ENCODE measurements at regions not wholly inside any gene's neighbourhood (a gene's known extent, or its start where the extent isn't known, plus 50 kb on each side); places are given as distances from the start of the nearest gene placed in this dataset.

GRCh38 chr11:90753546-90753945 is 530.7 kb upstream of the CHORDC1 start:
- no peak overlapping the region for H3K27ac ChIP-seq (ENCODE audit: low read depth in 1 of 2, low read length in 2 of 2)
- peaks cover 0 to 6% (median 3%) of the 10 kb centered on the region in 7 donors for H3K9me3 Mint-ChIP-seq

GRCh38 chr11:90747057-90747456 is 524.2 kb upstream of the CHORDC1 start:
- no peak overlapping the region for H3K27ac ChIP-seq (ENCODE audit: low read depth in 1 of 2, low read length in 2 of 2)
- H3K4me3 ChIP-seq (replicated peaks in 1 of 3; ENCODE audit: low read depth in 2 of 3, low read length in 3 of 3): no peak overlapping the region
- no peaks in the 10 kb centered on the region for H4K20me1 ChIP-seq (ENCODE audit: insufficient read depth, low read length)
- no peaks in the 10 kb centered on the region for H3K4me1 ChIP-seq (ENCODE audit: control insufficient read depth in 1 of 2, insufficient read depth in 2 of 2, low read length in 2 of 2)
- H3K27me3 ChIP-seq (ENCODE audit: control insufficient read depth in 2 of 2, insufficient read depth in 2 of 2, low read length in 2 of 2): no peaks in the 10 kb centered on the region
- H3K9me3 ChIP-seq (replicated peaks in 1 of 2; ENCODE audit: control insufficient read depth in 1 of 2, insufficient read depth in 1 of 2, low read length in 2 of 2): peaks cover 12 to 13% of the 10 kb centered on the region in 2 donors
- no peak overlapping the region for H3K4me3 Mint-ChIP-seq
- no peaks in the 10 kb centered on the region for H3K4me1 Mint-ChIP-seq
- no peaks in the 10 kb centered on the region for H3K27me3 Mint-ChIP-seq (ENCODE audit: low read depth in 3 of 3)
- no peak for TF ChIP-seq CTCF (IDR thresholded peaks at IDR 0.05)
- H3K4me2 ChIP-seq (replicated peaks; ENCODE audit: extremely low read depth, low read length, poor library complexity, severe bottlenecking): no peak overlapping the region
- no peaks in the 10 kb centered on the region for H3K36me3 ChIP-seq (replicated peaks in 1 of 2; ENCODE audit: control insufficient read depth in 1 of 2, insufficient read depth in 2 of 2, low read length in 2 of 2)
- DNase-seq: no peak
- WGBS (ENCODE audit: insufficient coverage): no CpG with 5 or more reads among the region's 2 CpGs
- H3K79me2 ChIP-seq (ENCODE audit: insufficient read depth, low read length): no peaks in the 10 kb centered on the region
- no peaks in the 10 kb centered on the region for H3K36me3 Mint-ChIP-seq
- intact Hi-C loops (cut with micrococcal nuclease): no loop called here
- no peak overlapping the region for H3K27ac Mint-ChIP-seq
- no peak overlapping the region for H2AFZ ChIP-seq (ENCODE audit: insufficient read depth, low read depth, low read length, poor library complexity, severe bottlenecking)
- no peak overlapping the region for H3K9ac ChIP-seq (ENCODE audit: insufficient read depth, low read length, poor library complexity, severe bottlenecking)
- H3K9me3 Mint-ChIP-seq: peaks cover 0 to 9% (median 7%) of the 10 kb centered on the region in 7 donors

More at GRCh38 chr11:90753546-90753945, 530.7 kb upstream of the CHORDC1 start:
- intact Hi-C loops (cut with micrococcal nuclease): no loop called here
- Histone ChIP-seq H3K9me3 (replicated peaks in 1 of 2; ENCODE audit: control insufficient read depth in 1 of 2, insufficient read depth in 1 of 2, low read length in 2 of 2) (peaks cover 0 to 4% of the 10 kb centered on the region in 2 donors), H3K4me1 (ENCODE audit: control insufficient read depth in 1 of 2, insufficient read depth in 2 of 2, low read length in 2 of 2) (no peaks in the 10 kb centered on the region), H3K27me3 (ENCODE audit: control insufficient read depth in 2 of 2, insufficient read depth in 2 of 2, low read length in 2 of 2) (no peaks in the 10 kb centered on the region), H3K36me3 (replicated peaks in 1 of 2; ENCODE audit: control insufficient read depth in 1 of 2, insufficient read depth in 2 of 2, low read length in 2 of 2) (no peaks in the 10 kb centered on the region), H3K9ac (ENCODE audit: insufficient read depth, low read length, poor library complexity, severe bottlenecking) (no peak overlapping the region), H4K20me1 (ENCODE audit: insufficient read depth, low read length) (no peaks in the 10 kb centered on the region), H3K4me2 (replicated peaks; ENCODE audit: extremely low read depth, low read length, poor library complexity, severe bottlenecking) (no peak overlapping the region), H3K4me3 (replicated peaks in 1 of 3; ENCODE audit: low read depth in 2 of 3, low read length in 3 of 3) (no peak overlapping the region), H3K79me2 (ENCODE audit: insufficient read depth, low read length) (no peaks in the 10 kb centered on the region), H2AFZ (ENCODE audit: insufficient read depth, low read depth, low read length, poor library complexity, severe bottlenecking) (no peak overlapping the region)
- no peak for TF ChIP-seq CTCF (IDR thresholded peaks at IDR 0.05)
- H3K27me3 Mint-ChIP-seq (ENCODE audit: low read depth in 3 of 3): no peaks in the 10 kb centered on the region
- no peaks in the 10 kb centered on the region for H3K36me3 Mint-ChIP-seq
- no CpG with 5 or more reads among the region's 1 CpG for WGBS (ENCODE audit: insufficient coverage)
- no peak overlapping the region for H3K4me3 Mint-ChIP-seq
- no peak for DNase-seq
- H3K4me1 Mint-ChIP-seq: no peaks in the 10 kb centered on the region
- H3K27ac Mint-ChIP-seq: no peak overlapping the region

All from CD14-positive monocyte (primary cell).